GM12878 (cell line): ENCODE measurements at regions not wholly inside any gene's neighbourhood (a gene's known extent, or its start where the extent isn't known, plus 50 kb on each side); places are given as distances from the start of the nearest gene placed in this dataset.

Experiments
- BMI1 ChIP-seq: fragments of 450-650 bp; IDR thresholded peaks from 2 replicates; pipeline ENCODE4 v1.6.1; 2016; ENCODE audit warnings: mild to moderate bottlenecking, moderate library complexity, borderline replicate concordance
- CREM ChIP-seq: IDR thresholded peaks from 2 replicates; pipeline ENCODE4 v1.6.1; 2014; ENCODE audit warnings: antibody characterized with exemption, low read depth
- FOS ChIP-seq: IDR thresholded peaks from 3 replicates; pipeline ENCODE4 v1.6.1; 2011; ENCODE audit warnings: borderline replicate concordance; ENCODE audit not compliant: insufficient read length; ENCODE audit errors: extremely low read depth
- HDAC2 ChIP-seq: fragments of 200-600 bp; sonication (generic); IDR thresholded peaks from 2 replicates; pipeline ENCODE4 v1.6.1; 2017
- MEF2A ChIP-seq: IDR thresholded peaks from 2 replicates; pipeline ENCODE4 v1.6.1; 2011; ENCODE audit warnings: low read depth, mild to moderate bottlenecking, low read length, moderate library complexity; ENCODE audit not compliant: insufficient read depth
- PML ChIP-seq: IDR thresholded peaks from 2 replicates; pipeline ENCODE4 v1.6.1; 2012; ENCODE audit warnings: low read length, inconsistent platforms
- POLR2A ChIP-seq: IDR thresholded peaks from 2 replicates; pipeline ENCODE4 v1.6.1; 2011; ENCODE audit warnings: low read depth, mild to moderate bottlenecking, low read length
- RAD21 ChIP-seq: IDR thresholded peaks from 2 replicates; pipeline ENCODE4 v1.6.1; 2011; ENCODE audit warnings: mild to moderate bottlenecking, low read depth, low read length, moderate library complexity; ENCODE audit not compliant: insufficient read depth
- RFX5 ChIP-seq: IDR thresholded peaks from 2 replicates; pipeline ENCODE4 v1.6.1; 2011; ENCODE audit warnings: low read depth, low read length, improper control_type of control experiment
- TF ChIP-seq, protein P1 (sequence below), 3 experiments: IDR thresholded peaks in 2 of 3; conservative IDR thresholded peaks in 1 of 3; 2 replicates each; pipeline ENCODE4 v1.5.1; 2011; ENCODE audit warnings: low read depth in 3 of 3, low read length in 3 of 3, mild to moderate bottlenecking in 3 of 3, control low read depth in 2 of 3, moderate library complexity in 2 of 3, inconsistent platforms in 1 of 3, mixed read lengths in 1 of 3; ENCODE audit not compliant: control insufficient read depth in 2 of 3, insufficient read depth in 1 of 3; ENCODE audit errors: extremely low read depth in 1 of 3
- TF ChIP-seq, protein P2 (sequence below): fragments of 450-650 bp; IDR thresholded peaks from 2 replicates; pipeline ENCODE4 v1.6.1; 2018; ENCODE audit warnings: borderline replicate concordance, mild to moderate bottlenecking; ENCODE audit not compliant: partially characterized antibody

DNA sequence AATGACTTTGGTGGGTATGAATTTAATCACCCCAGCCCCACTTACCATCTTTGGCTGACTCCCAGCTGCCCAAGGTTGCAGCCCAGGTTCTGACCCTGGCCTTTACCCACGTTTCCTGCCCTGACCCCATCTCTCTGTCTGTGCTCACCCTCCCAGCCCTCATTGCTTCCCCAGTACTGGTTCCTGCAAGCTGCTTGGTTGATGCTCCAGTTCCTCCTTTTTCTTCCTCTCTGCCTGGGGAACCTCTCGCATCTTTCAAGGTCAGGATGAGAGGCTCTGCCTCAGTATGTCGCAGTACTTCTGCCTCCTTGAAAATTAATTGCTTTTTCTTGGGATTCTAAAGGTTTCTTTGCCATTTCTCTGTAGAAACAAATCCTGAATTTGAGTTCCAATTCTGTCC, 263.8 kb upstream of the ZNF32 start:
- TF ChIP-seq MEF2A (no peak), FOS (no peak), CREM (no peak), RAD21 (no peak), PML (no peak), BMI1 (no peak), POLR2A (no peak), RFX5 (no peak), HDAC2 (no peak)
- TF ChIP-seq, protein P1, sequence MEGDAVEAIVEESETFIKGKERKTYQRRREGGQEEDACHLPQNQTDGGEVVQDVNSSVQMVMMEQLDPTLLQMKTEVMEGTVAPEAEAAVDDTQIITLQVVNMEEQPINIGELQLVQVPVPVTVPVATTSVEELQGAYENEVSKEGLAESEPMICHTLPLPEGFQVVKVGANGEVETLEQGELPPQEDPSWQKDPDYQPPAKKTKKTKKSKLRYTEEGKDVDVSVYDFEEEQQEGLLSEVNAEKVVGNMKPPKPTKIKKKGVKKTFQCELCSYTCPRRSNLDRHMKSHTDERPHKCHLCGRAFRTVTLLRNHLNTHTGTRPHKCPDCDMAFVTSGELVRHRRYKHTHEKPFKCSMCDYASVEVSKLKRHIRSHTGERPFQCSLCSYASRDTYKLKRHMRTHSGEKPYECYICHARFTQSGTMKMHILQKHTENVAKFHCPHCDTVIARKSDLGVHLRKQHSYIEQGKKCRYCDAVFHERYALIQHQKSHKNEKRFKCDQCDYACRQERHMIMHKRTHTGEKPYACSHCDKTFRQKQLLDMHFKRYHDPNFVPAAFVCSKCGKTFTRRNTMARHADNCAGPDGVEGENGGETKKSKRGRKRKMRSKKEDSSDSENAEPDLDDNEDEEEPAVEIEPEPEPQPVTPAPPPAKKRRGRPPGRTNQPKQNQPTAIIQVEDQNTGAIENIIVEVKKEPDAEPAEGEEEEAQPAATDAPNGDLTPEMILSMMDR (IDR thresholded peaks at IDR 0.05 in 2 of 3, conservative IDR thresholded peaks at IDR 0.05 in 1 of 3; ENCODE audit: control insufficient read depth in 2 of 3, extremely low read depth in 1 of 3, insufficient read depth in 1 of 3, low read depth in 3 of 3, low read length in 3 of 3) = no peak
- TF ChIP-seq, protein P2, sequence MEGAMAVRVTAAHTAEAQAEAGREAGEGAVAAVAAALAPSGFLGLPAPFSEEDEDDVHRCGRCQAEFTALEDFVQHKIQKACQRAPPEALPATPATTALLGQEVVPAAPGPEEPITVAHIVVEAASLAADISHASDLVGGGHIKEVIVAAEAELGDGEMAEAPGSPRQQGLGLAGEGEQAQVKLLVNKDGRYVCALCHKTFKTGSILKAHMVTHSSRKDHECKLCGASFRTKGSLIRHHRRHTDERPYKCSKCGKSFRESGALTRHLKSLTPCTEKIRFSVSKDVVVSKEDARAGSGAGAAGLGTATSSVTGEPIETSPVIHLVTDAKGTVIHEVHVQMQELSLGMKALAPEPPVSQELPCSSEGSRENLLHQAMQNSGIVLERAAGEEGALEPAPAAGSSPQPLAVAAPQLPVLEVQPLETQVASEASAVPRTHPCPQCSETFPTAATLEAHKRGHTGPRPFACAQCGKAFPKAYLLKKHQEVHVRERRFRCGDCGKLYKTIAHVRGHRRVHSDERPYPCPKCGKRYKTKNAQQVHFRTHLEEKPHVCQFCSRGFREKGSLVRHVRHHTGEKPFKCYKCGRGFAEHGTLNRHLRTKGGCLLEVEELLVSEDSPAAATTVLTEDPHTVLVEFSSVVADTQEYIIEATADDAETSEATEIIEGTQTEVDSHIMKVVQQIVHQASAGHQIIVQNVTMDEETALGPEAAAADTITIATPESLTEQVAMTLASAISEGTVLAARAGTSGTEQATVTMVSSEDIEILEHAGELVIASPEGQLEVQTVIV = no peak
